Activated CD4-positive, alpha-beta T cell treated with anti-CD3 and anti-CD28 coated beads, Interleukin-2, amount 50 U/mL, for 4 hours (primary cell): ENCODE measurements at regions not wholly inside any gene's neighbourhood (a gene's known extent, or its start where the extent isn't known, plus 50 kb on each side); places are given as distances from the start of the nearest gene placed in this dataset.
"Not testable (repeated sequence)": the region's sequence is repeated elsewhere in the genome, so short reads cannot be mapped to it uniquely, and the experiment has no call there.

Source experiments
- DNase-seq, 2 experiments: peaks; one replicate each; pipeline ENCODE4 v3.0.0-alpha.2; 2020

- DNase-seq, result no peak
These were observed 1719.9 kb downstream of the GRIK2 start for GRCh38 chr6:103113416-103113815.

DNA sequence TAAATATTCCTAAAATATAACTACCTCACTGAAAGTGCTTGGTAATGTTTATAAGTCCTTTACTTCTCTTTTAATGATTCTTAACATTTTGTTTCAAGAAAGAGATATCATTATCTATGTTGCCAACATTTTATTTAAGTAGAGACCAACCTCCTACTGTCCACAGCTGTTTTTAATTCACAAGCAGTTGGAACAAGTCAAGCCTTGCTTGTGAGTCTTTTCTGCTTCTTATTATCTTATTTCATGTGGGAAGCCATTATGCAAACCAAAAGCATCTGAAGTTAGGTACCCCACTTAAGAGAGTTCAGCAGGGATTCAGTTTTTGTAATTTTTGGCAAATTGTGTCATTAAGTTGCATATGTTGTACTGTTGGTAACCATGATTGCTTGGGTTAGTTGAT is 1714.5 kb downstream of the GRIK2 start:
- no peak for DNase-seq

GRCh38 chr6:103105686-103106085 is 1712.2 kb downstream of the GRIK2 start:
- no peak for DNase-seq

DNA sequence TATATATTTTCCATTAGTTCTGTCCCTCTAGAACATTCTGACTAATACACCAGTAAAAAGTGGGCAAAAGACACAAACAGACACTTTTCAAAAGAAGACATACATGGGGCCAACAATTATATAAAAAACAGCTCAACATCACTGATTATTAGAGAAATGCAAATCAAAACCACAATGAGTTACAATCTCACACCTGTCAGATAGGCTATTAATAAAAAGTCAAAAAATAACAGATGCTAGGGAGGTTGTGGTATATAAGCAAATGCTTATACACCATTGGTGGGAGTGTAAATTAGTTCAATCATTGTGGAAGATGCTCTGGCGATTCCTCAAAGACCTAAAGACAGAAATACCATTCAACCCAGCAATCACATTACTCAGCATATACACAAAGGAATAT is 1707.8 kb downstream of the GRIK2 start:
- DNase-seq, result no peak

DNA sequence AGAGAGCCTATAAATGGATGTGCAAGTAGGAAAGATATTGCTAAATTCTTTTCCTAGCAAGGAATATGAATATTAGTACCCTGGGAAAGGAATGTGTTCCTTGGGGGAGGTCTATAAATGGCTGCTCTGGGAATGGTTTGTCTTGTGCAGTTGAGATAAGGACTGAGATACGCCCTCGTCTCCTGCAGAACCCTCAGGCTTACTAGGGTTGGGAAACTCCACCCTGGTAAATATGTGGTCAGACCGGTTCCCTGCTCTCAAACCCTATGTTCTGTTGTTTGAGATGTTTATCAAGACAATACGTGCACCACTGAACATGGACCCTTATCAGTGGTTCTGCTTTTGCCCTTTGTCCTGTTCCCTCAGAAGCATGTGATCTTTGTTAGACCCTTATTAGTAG is 1698.9 kb downstream of the GRIK2 start:
- not testable (repeated sequence) for DNase-seq

GRCh38 chr6:103085801-103086200 is 1692.3 kb downstream of the GRIK2 start:
- DNase-seq, result no peak

- DNase-seq, result no peak
These were observed 1688.5 kb downstream of the GRIK2 start for GRCh38 chr6:103081876-103082630.

GRCh38 chr6:103081126-103081525 is 1687.6 kb downstream of the GRIK2 start:
- no peak for DNase-seq

- no peak for DNase-seq
These were observed 1687.0 kb downstream of the GRIK2 start for GRCh38 chr6:103080497-103080896.

- DNase-seq, result no peak
These were observed 1686.4 kb downstream of the GRIK2 start for GRCh38 chr6:103079867-103080266.

DNA sequence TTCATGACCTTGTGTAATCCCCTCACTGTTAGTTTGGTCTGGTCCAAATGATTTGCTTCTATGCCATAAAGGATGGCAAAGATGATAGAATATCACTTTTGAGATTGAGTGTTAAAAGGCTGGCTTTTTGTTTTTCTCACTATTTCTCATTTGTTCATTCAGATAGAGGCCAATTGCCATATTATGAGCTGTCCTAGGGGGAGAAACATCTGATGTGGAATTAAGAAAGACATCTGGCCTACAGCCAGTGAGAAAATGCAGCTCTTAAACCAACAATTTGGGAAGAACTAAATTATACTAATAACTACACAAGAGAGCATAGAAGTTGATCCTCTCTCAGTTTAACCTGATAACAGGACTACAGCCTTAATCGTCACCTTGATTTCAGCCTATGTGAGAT is 1668.6 kb downstream of the GRIK2 start:
- DNase-seq, result no peak

GRCh38 chr6:103047567-103047966 is 1654.1 kb downstream of the GRIK2 start:
- no peak for DNase-seq

GRCh38 chr6:103042336-103042735 is 1648.8 kb downstream of the GRIK2 start:
- no peak for DNase-seq

DNA sequence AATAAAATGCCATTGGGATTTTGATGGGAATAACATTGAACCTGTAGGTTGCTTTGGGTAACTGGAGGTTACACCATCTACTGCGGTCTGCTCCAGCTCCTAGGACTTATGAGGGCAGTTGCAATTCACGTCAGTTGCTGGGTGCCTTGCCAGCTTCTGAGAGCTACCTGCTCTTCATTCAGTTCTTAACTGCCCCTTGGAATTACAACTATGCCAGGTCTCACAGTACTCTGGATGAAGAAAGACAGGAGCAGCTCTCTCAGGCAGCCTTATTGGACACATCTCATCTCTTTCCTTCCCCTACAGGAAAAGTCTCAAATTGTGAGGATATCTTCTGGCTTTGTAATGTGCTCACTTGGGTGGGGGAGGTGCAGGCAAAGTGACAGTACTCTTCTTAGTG is 1643.3 kb downstream of the GRIK2 start:
- no peak for DNase-seq

DNA sequence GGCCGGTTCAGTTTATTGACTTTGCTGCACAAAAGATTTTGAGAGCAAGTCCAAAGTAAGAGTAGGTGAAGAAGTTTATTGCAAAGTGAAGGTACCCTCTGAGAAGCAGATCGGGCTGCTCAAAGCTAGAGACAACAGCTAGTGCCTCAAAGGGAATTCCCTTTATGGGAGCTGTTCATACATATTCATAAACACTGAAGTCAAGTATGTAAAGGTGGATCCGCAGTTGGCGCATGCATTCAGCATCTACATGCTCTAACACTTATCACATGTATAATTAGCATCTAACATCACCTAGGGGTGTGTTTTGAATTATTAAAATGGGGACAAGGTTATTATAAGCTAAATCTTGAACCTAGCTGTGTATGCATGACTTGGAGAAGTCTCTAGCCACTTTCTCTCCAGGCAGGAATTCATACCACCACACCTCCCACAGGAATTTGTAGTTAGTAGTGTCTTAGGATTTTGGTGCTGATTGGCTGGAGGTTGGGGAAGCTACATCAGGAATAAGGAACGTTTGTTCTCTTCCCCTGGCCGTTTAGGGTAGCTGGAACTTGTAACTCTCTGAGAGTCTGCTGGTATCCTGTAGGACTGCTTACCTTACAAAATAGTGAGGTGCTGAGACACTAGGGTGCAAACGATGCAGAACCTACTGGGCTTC is 1633.9 kb downstream of the GRIK2 start:
- DNase-seq, result no peak

DNA sequence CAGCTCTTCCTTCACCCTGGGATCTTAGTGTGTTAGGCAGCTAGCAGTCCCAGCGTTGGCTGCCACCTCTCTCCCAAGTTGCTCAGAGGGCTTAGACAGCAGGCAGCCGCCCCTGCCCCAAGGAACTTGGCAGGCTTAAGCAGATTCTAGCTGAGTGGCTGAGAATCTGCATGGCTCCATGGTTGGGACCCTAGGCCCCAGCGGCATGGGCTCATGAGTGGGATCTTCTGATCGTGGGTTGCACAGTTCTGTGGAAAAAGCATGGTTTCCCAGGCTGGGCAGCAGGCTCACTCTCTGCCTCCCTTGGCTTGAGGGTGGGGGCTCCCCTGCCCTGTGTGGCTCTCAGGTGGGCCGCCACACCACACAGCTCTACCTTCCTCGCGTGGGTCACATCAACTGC is 1624.9 kb downstream of the GRIK2 start:
- DNase-seq, result no peak

DNA sequence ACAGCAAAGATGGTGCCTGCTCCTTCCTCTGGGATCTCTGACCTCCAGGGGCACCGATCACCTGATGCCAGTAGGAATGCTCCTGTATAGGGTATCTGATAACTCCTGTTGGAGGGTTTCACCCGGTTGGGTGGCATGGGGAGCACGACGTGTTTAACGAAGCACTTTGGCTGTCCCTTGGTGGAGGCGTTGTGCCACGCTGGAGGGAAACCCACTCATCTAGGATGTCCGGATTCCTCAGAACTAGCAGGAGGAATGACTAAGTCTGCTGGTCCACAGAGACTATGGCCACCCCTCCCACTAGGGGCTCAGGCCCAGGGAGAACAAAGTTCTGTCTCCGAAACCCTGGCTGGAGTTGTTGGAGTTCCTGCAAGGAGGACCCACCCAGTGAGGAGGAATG is 1624.4 kb downstream of the GRIK2 start:
- no peak for DNase-seq

DNA sequence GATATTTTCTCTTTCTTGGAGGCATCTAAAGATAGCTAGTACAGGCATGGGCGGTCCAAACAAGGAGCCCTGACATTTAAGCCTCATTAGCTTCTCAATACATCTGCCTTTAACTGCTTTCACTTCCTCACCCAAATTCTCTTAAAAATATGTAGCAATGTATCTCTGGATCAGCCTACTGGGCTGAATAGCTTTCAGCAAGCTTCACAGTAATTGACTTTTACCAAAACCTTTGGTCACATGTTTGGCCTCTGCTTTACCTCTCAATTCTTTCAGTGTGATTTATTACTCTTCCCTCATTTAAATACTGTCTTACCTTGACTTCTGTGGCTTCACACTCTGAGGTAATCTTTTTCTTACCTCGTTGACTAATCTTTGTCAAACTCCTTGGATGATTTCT is 1618.1 kb downstream of the GRIK2 start:
- DNase-seq, result no peak

DNA sequence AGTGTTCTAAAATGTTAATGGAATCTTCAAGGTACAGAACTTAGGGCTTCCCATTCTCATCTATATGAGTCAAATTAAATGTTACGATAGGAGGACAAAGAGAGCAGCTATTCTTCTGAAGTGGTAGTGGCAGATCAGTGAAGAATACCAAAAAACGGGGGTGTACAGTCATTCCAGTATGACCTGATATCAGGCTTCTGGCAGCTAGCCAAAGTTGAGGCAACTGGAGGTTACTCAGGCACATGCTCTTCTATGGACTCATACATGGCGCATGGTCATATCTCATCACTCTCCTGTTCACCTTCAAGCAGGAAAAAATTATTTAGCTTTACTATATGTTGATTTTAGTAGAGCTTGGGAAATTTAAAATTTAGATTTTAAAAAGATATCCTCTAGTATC is 1608.8 kb downstream of the GRIK2 start:
- DNase-seq, result no peak

- DNase-seq, result no peak
These were observed 1608.2 kb downstream of the GRIK2 start for GRCh38 chr6:103001724-103002123.

DNA sequence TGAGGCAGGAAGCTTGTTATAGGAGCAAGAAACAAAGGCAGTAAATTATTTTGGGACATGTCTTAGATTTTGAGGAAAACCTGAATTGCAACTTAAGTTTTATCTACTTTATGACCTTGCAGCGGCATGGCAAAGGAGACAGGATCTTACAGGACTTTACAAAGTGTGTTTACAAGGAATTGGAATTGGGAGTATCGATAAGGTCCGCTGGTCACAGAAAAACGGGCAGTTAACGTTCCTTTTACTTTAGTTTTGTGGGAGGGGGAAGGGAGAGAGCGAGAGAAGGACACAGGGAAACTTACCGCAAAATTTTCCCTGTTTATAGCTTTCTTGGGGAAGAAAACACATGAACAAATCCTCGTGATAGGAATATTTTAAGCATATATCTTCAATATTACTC is 1607.2 kb downstream of the GRIK2 start:
- DNase-seq, result no peak

- DNase-seq, result no peak
These were observed 1602.0 kb downstream of the GRIK2 start for GRCh38 chr6:102995491-102995890.

GRCh38 chr6:102994866-102995265 is 1601.4 kb downstream of the GRIK2 start:
- no peak for DNase-seq

DNA sequence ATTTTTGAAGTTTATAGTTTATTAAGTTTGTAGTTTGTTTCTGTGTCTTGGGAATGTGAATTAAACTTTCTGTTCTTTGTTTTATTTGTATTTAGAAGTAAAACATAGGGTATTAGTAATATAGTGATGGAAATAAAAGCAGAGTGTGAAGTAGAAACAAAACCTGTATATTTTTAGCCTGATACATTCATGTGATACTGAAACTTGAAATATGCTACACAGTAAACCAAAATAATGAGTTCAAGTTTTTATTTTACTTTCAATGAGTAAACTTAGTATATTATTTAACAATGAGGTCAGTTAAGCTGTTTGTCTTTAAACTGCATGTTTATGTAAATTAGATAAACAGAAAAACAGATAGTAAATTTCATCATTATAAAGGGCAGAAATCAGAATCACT is 1592.6 kb downstream of the GRIK2 start:
- DNase-seq, result no peak

DNA sequence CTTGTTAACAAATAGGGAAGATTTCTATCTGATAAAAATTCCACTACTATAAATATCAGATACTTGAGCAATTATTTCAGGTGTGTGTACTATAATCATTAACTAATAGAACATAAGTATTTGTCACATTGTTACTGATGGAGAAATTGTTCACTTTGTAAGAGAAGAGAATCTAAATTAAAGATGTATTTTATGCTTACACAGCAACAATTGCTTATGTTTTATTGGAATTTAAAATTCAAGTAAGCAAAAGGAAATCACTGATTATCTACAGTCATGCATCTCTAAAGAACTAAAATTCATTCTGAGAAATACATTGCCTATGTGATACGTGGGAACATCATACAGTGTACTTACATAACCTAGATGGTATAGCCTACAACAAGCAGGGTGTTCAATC is 1590.8 kb downstream of the GRIK2 start:
- no peak for DNase-seq
